ENCODE measurements at regions not wholly inside any gene's neighbourhood (a gene's known extent, or its start where the extent isn't known, plus 50 kb on each side); places are given as distances from the start of the nearest gene placed in this dataset.

- no peak for TF ChIP-seq CREM (CRISPR knock-in tag; IDR thresholded peaks at IDR 0.05)
- TF ChIP-seq TEAD4 (CRISPR knock-in tag; IDR thresholded peaks at IDR 0.05): no peak
- no peak for TF ChIP-seq FOXK1 (CRISPR knock-in tag; IDR thresholded peaks at IDR 0.05)
- TF ChIP-seq, protein P1, sequence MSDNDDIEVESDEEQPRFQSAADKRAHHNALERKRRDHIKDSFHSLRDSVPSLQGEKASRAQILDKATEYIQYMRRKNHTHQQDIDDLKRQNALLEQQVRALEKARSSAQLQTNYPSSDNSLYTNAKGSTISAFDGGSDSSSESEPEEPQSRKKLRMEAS (CRISPR knock-in tag; IDR thresholded peaks at IDR 0.05): no peak
- TF ChIP-seq HMGXB4 (CRISPR knock-in tag; IDR thresholded peaks at IDR 0.05): no peak
- no peak for TF ChIP-seq ZNF512 (CRISPR knock-in tag; IDR thresholded peaks at IDR 0.05; ENCODE audit: borderline replicate concordance)
- TF ChIP-seq, protein P2, sequence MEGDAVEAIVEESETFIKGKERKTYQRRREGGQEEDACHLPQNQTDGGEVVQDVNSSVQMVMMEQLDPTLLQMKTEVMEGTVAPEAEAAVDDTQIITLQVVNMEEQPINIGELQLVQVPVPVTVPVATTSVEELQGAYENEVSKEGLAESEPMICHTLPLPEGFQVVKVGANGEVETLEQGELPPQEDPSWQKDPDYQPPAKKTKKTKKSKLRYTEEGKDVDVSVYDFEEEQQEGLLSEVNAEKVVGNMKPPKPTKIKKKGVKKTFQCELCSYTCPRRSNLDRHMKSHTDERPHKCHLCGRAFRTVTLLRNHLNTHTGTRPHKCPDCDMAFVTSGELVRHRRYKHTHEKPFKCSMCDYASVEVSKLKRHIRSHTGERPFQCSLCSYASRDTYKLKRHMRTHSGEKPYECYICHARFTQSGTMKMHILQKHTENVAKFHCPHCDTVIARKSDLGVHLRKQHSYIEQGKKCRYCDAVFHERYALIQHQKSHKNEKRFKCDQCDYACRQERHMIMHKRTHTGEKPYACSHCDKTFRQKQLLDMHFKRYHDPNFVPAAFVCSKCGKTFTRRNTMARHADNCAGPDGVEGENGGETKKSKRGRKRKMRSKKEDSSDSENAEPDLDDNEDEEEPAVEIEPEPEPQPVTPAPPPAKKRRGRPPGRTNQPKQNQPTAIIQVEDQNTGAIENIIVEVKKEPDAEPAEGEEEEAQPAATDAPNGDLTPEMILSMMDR (IDR thresholded peaks at IDR 0.05): no peak
- TF ChIP-seq, protein P3, sequence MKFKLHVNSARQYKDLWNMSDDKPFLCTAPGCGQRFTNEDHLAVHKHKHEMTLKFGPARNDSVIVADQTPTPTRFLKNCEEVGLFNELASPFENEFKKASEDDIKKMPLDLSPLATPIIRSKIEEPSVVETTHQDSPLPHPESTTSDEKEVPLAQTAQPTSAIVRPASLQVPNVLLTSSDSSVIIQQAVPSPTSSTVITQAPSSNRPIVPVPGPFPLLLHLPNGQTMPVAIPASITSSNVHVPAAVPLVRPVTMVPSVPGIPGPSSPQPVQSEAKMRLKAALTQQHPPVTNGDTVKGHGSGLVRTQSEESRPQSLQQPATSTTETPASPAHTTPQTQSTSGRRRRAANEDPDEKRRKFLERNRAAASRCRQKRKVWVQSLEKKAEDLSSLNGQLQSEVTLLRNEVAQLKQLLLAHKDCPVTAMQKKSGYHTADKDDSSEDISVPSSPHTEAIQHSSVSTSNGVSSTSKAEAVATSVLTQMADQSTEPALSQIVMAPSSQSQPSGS (CRISPR knock-in tag; IDR thresholded peaks at IDR 0.05; ENCODE audit: borderline replicate concordance, low read depth): no peak
- no peak for TF ChIP-seq JUN (CRISPR knock-in tag; IDR thresholded peaks at IDR 0.05)
- TF ChIP-seq NR2C2 (CRISPR knock-in tag; IDR thresholded peaks at IDR 0.05): no peak
- no peak for TF ChIP-seq HMGA2 (CRISPR knock-in tag; IDR thresholded peaks at IDR 0.05)
Observed at GRCh38 chr1:60823151-60823550, 259.2 kb upstream of the NFIA start.
